HT1080 (cell line): ENCODE measurements at regions not wholly inside any gene's neighbourhood (a gene's known extent, or its start where the extent isn't known, plus 50 kb on each side); places are given as distances from the start of the nearest gene placed in this dataset.
"Not testable (repeated sequence)": the region's sequence is repeated elsewhere in the genome, so short reads cannot be mapped to it uniquely, and the experiment has no call there.

Source experiments
- DNase-seq: peaks from one replicate; pipeline ENCODE4 v3.0.0-alpha.2; 2015; ENCODE audit warnings: low read depth

- no peak for DNase-seq
These were observed 1075.4 kb upstream of the POT1 start for GRCh38 chr7:126005064-126005463.

- DNase-seq = no peak
These were observed 1071.7 kb upstream of the POT1 start for GRCh38 chr7:126001349-126001748.

GRCh38 chr7:125984795-125985194 is 1055.2 kb upstream of the POT1 start:
- no peak for DNase-seq

- no peak for DNase-seq
These were observed 1042.0 kb upstream of the POT1 start for GRCh38 chr7:125971656-125972055.

GRCh38 chr7:125966278-125967048 is 1036.8 kb upstream of the POT1 start:
- no peak for DNase-seq

GRCh38 chr7:125934955-125935354 is 1005.3 kb upstream of the POT1 start:
- no peak for DNase-seq

GRCh38 chr7:125934539-125934938 is 1004.9 kb upstream of the POT1 start:
- DNase-seq = peak; percentile 54

- DNase-seq = peak; percentile 10
These were observed 1001.2 kb upstream of the POT1 start for GRCh38 chr7:125930848-125931247.

- DNase-seq = no peak
These were observed 997.9 kb upstream of the POT1 start for GRCh38 chr7:125927556-125927955.

- DNase-seq = no peak
These were observed 997.0 kb upstream of the POT1 start for GRCh38 chr7:125926621-125927020.

- DNase-seq = no peak
These were observed 994.4 kb upstream of the POT1 start for GRCh38 chr7:125924037-125924436.

GRCh38 chr7:125915381-125915948 is 985.8 kb upstream of the POT1 start:
- not testable (repeated sequence) for DNase-seq

GRCh38 chr7:125908711-125909110 is 979.1 kb upstream of the POT1 start:
- DNase-seq = peak; percentile 23

- DNase-seq = no peak
These were observed 970.0 kb upstream of the POT1 start for GRCh38 chr7:125899577-125899976.

GRCh38 chr7:125892434-125892833 is 962.8 kb upstream of the POT1 start:
- DNase-seq = no peak

GRCh38 chr7:125878988-125879387 is 949.4 kb upstream of the POT1 start:
- peak; percentile 5 for DNase-seq

GRCh38 chr7:125878235-125878956 is 948.8 kb upstream of the POT1 start:
- DNase-seq = no peak

- peak; percentile 6 for DNase-seq
These were observed 947.6 kb upstream of the POT1 start for GRCh38 chr7:125877246-125877645.

GRCh38 chr7:125876431-125876830 is 946.8 kb upstream of the POT1 start:
- DNase-seq = no peak

GRCh38 chr7:125871431-125871830 is 941.8 kb upstream of the POT1 start:
- DNase-seq = no peak

- DNase-seq = peak; percentile 44
These were observed 928.0 kb upstream of the POT1 start for GRCh38 chr7:125857606-125858005.

GRCh38 chr7:125848157-125848556 is 918.5 kb upstream of the POT1 start:
- DNase-seq = no peak

- DNase-seq = no peak
These were observed 918.1 kb upstream of the POT1 start for GRCh38 chr7:125847692-125848091.
